Brain pericyte (primary cell): ENCODE measurements at regions not wholly inside any gene's neighbourhood (a gene's known extent, or its start where the extent isn't known, plus 50 kb on each side); places are given as distances from the start of the nearest gene placed in this dataset.
A peak's percentile ranks its signal among the peaks of the same experiment; 100 is the strongest.
"Not testable (repeated sequence)": the region's sequence is repeated elsewhere in the genome, so short reads cannot be mapped to it uniquely, and the experiment has no call there.

Experiments used
- DNase-seq: peaks from one replicate; pipeline ENCODE4 v3.0.0-alpha.2; 2012; ENCODE audit warnings: low read depth, low spot score

DNA sequence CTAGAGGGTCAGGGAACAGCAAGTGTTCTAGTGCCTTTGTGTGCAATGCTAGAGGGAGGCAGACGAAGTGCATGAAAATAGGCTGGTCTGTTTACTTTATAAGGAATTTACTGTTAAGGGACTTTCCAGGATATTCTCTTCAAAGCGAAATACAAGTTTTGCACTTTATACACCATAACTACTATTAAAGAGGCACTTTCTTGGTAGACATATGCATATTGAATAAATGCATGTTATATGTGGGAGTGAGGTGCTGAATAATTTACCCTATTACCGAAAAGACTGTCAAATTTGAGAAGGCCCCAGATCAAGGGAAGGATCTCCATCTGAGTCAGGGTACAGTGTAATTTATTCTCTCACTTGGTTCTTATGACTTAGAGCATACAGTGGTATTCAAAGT lies 310.5 kb downstream of the S1PR1 start:
- no peak for DNase-seq

DNA sequence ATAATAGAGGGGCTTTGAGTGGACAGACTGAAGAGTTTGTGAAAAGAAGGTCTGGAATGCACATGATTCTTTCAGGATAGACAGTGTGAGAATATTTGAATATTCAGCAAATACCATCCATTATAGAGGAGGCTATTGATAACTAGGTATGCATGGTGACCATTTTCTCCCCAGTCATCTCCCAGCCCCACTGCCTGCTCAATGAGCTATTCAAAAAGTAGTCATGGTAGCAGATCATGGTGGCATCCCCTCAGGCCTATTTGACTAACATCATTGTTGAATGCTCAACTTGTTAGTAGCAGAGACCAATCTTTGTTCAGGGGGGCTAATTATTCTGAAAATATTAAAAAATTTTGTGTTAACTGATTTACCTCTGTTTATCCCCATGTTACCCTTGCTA lies 311.6 kb downstream of the S1PR1 start:
- no peak for DNase-seq

DNA sequence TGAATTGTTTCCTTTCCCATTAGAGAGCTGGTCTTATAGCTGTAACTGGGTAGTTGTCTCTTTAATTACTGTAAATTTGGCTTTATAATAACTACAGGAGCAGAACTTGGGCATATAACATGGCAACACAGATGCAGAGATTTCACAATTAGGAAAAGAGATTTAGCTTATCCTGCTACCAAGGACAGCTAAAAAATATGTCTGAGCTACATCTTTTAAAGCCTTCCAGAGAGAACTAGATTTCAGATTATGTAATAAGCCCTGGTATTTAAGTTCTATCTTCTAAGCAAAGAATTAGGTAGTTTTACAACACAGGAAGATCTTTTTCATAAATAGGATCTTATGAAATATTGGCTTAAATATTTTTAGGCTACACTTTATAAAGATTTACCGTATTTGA lies 313.8 kb downstream of the S1PR1 start:
- no peak for DNase-seq

DNA sequence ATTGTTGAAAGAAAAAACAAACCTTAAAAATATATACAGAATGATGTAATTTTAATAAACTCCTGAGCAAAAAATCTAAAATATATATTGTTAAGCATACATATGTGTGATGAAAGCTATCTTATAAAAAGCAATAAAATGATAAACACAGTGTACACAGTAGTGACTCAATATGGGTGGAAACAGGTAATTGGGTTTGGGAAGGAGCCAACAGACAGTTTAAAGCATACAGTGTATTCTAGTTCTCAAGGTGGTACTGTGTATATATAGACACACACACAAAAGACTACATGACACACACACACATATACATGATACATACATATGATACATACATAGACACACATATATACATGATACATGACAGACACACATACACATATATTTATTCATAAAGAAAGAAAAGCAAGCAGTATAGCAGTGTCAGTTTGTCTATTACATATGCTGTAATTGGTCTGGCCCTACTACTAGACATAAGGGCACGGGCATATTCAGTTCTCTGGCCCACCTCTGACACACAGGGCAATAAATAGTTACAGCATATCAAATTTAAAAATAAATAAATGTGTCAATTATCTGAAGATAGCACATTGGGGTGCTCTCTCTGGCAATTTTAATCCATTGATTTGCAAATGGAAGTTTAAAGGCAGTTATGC lies 330.2 kb downstream of the S1PR1 start:
- no peak for DNase-seq

DNA sequence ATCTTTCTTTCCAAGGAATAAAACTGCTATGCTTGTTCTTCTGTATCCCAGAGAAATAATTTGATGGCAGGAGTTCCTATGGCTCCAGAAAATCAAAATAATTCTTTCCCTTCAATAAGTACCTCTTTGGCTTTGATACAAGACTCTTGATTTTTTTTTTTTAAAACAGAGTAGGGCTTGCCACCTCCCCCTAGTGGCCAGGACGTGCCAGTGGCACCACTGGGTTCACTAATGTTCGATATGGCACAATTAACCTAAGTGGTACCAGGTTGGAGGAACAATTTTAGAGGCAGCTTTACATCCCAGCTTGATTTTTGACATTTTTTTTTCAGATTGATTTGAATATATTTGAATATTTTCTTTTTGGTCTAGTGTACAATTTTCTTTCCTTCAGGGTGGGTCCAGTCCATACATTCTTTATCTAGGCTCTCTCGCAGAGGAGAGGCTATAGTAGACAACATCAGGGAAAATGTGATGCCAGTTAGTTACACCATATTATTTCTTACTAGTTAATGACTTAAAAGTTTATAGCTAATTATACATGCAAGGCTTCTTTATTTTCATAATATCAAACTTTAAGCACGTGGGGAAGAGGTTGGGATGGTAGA lies 330.9 kb downstream of the S1PR1 start:
- DNase-seq: no peak

DNA sequence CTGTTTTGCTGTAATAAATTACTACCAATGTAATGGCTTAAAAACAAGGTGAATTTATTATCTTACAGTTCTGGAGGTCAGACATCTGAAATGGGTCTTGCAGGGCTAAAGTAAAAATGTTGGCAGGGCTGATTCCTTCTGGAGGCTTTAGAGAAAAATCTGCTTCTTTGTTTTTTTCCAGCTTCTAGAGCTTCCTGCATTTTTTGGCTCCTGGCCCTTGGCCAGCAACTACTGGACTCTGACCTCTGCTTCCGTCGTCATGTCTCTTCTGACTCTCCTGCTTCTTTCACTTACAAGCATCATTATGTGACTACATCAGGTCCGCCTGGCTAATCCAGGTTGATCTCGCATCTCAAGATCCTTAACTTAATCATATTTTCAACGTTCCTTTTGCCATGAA lies 350.9 kb downstream of the S1PR1 start:
- peak; percentile 10 for DNase-seq

DNA sequence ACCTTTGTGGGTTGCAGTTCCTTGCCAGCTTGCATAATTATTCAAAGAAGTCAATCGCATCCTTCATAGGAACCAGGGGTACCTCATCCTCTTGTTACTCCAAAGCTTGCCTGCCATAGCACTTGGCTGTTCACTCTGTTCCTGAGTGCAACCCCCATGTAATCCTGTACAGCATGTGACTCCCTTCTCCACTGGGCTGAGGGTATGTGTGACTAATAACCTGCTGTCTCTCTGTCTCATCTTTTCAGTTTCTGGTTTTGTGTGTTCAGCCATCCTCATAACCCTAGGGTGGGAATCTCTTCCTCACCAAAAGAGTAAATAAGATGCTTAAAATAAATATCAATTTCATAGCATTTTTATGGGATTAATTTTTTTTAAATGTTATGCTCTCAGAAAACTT lies 351.9 kb downstream of the S1PR1 start:
- DNase-seq: no peak

DNA sequence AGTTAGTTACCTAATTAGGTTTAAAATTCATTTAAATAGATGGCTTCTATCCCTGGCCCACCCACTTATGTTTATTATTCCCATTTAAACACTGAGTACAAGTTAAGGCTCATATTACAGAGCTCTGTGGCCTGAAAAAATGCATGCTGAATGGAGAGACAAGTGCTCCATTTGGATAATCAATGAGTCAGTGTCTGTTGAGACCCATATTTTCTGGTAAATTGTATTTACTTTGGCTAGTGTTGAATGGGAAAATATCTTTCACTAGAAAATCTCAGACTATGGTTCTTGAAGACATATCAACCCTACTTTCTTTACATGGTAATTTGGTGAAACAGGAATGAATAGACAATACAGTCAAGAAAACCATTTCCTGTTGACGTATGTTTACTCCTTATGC lies 356.0 kb downstream of the S1PR1 start:
- no peak for DNase-seq

DNA sequence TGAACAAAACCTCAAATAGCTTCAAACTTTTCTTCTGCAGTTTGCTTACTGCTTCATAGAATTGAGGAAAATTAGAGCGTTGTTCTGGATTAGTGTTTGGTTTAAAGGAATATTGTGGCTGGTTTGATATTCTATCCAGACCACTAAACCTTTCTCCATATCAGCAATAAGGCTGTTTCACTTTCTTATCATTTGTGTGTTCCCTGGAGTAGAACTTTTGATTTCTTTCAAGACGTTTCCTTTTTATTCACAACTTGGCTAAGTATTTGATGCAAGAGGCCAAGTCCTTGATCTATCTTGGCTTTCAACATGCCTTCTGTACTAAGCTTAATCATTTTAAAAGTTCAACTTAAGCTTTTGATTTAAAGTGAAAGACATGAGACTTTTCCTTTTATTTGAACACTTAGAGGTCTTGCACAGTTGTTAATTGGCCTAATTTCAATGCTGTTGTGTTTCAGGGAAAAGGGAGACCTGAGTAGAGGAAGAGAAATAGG lies 359.1 kb downstream of the S1PR1 start:
- no peak for DNase-seq

DNA sequence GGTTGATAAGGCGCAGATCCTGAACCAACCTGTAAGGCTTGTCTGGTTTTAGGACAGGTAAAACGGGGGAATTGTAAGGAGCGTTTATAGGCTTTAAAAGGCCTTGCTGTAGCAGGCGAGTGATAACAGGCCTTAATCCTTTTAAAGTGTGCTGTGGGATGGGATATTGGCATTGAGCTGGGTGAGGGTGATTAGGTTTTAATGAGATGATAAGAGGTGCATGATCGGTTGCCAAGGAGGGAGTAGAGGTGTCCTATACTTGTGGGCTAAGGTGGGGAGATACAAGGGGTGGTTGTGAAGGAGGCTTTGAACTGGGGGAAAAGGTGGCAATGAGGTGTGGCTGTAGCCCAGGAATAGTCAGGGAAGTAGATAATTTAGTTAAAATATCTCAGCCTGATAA lies 363.8 kb downstream of the S1PR1 start:
- not testable (repeated sequence) for DNase-seq

DNA sequence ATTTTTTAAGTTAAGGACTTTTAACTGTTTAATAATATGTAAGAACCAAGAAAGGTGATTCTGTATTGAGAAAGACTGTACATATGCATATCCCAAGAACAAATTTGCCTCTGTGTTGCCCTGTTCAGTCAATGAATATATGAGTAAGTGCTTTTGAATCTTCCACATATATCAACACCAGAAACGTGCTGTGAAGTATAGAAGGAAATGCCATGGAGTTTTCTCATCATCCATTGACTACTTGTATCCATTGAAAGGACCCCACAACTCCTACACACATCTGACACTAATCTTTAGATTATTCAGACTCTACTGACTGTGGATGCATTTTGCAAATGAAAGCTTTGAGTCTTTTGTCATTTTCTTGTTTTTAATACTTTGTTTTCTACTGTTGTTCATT lies 366.9 kb downstream of the S1PR1 start:
- DNase-seq: no peak

DNA sequence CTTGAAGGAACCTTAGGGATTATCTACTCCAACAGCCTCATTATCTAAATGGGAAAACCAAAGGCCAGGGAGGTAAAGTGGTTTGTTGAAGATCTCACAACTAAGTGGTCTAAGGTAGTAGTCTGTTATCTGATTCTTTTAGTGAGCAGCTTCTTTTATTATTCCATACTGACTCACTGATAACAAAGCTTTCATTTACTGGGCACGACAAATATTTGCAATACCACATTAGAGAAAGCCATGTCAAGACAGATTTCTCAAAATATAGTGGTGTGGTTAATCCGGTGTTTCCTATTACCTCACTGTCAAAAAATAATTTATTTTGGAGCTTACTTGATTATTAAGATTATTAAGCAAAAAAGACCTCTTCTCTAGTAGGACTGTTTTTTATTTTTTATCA lies 369.1 kb downstream of the S1PR1 start:
- DNase-seq: no peak

DNA sequence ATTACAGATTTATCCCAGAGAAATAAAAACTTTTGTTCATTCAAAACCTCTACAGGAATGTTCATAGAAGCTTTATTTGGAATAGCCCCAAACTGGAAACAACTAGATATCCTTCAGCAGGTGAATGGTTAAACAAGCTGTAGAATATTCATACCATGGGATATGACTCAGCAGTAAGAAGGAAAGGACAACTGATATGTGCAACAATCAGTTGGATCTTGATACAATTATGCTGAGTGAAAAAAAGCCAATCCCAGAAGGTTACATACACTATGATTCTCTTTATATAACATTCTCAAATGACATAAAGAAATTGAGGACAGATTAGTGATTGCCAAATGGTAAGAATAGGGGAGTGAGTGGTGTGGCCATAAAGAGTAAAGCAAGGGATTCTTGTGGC lies 376.7 kb downstream of the S1PR1 start:
- DNase-seq: no peak

DNA sequence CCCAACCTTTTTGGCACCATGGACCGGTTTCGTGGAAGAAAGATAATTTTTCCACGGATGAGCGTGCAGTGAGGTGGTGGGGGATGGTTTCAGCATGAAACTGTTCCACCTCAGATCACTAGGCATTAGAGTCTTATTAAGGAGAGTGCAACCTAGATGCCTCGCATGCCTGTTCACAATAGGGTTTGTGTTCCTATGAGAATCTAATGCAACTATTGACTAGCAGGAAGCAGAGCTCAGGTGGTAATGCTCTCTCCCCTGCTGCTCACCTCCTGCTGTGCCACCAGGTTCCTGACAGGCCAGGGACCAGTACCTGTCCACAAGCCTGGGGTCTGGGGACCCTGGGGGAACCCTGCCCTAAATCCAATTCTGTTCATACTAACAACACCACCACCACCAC lies 377.8 kb downstream of the OLFM3 start:
- DNase-seq: no peak

DNA sequence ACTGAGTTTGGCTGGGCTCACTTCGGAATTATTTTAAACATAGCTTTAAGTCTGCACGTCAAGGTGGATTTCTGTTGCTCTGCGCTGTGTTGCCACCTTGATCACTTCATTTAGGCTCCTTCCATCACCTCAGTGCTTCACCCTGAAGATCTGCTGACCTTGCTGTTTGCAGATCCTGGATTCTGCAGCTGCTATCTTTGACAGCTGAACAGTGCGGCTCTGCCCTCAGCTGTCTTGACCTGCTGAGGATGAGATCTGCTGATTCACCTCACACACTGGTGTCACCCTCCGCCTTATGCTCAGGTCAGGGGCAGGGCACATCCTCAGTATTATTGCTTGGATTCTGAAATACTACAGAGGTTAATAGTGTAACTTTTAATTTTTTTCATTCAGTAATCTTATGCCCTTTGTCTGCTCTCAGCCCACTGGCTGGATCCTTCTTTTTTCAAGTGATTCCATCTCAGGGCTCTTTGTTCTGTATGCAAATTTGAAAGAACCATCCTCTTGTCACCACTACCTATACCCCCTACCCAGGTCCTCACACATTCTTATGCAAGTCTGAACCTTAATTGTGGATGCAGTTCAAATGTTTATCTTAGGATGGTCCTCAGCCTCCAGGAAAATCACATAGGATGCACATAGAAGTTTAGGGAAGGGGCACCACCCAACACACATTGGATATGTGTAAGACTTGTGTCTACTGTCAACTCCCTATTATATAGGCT lies 364.0 kb downstream of the OLFM3 start:
- no peak for DNase-seq

DNA sequence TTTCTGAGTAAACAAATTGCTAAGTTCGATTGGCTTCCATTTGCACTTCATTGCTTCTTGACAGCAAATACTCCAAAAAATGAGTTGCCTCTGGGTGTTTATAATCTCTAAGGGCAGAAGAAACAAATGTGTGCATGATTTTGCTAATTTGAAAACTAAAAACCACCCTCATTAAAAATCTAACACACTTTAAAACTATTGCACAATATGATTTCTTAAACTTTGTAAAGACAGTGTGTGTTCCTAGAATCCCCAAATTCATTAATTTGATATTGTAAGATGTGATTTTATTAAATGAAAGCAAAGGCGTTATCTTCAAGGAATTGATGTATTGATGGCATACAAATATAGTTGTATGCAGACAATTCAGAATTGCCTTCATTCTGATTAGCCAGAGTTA lies 350.9 kb downstream of the OLFM3 start:
- no peak for DNase-seq

DNA sequence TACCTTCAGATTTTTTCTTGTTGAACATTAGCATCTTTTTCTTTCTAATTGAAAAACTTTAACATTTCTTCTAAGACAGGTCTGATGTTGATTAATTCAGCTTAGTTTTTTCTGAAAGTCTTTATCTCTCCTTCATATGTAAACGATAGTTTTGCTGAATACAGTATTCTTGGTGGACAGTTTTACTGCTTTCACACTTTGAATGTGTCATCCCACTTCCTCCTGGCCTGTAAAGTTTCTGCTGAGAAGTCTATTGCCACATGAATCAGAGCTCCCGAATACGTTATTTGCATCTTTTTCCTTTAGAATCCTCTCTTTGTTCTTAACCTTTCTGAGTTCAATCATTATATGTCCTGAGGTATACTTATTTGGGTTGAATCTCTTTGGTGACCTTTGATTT lies 344.2 kb downstream of the OLFM3 start:
- DNase-seq: no peak

DNA sequence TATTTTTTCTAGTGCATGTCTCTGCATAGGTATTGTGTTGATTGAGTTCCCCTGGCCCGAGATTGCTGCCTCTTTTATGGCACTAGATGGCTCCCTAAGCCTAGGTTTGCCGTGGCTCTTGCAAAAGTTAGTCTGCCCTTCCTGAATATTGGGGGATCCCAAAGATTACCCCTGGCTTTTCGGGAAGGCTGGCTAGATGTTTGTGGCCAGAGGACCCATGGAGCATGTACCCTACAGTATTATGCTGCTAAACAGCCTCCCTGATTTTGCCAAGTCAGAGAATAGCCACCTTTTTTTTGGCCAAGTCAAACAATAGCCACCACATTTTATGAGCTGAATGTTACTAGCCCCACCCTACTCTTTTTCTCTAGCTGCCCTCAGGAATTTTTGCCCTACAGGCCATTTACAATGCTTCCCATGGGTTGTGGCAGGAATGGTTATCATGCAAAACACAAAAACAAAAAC lies 343.2 kb downstream of the OLFM3 start:
- DNase-seq: no peak

DNA sequence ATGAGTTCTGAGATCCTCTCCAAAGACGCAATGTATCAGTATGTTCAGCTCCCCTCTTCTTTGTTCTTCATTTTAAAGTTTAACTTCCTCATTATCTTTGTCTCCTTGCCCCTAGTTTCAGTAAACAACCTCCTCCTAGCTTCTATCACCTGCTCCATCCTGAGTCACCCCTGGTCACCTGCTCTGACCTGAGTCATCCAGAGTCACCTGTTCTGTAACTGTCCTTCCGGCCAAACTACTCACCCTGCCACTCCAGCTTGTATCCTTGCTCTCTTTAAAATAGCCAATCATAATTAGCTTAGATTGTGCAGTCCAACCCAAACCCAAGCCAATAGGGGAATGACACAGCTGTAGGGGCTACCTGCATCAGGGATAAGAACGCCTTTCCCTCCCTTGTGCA lies 332.0 kb downstream of the OLFM3 start:
- DNase-seq: no peak

DNA sequence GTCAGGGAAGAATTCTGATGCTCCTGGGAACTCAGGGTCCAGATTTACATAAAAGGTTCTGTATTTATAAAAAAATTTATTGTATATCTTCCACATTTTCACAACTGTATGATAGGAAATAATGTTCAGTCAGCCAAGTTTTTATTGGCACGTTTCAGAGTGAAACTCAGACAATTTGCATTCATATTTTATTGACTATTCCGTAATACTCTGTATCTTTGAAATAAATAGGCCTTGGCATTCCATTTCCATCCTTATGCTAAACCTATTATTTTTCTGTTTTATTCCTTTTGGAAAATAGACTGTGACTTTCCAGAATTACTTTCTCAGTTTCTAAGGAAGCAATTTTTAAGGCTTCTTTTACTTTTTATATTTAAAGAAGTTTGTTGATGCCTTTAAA lies 329.0 kb downstream of the OLFM3 start:
- no peak for DNase-seq

DNA sequence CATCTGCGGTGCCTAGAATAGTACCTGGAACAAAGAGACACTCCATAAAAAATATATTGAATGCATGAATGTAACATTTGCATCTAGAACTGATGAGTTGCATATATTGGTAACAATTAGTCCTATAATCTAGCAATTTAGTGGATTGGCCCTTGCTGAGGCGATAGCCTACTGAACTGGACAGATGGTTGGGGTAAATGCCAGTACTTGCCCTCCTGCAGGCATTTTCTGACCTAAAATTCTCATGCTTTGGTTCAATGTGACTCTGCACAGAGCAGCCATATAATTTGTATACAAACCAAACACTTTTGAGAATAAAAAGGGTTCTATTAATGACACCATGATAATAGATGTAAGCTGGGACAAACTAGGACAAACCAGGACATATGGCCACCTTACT lies 313.6 kb downstream of the OLFM3 start:
- no peak for DNase-seq

DNA sequence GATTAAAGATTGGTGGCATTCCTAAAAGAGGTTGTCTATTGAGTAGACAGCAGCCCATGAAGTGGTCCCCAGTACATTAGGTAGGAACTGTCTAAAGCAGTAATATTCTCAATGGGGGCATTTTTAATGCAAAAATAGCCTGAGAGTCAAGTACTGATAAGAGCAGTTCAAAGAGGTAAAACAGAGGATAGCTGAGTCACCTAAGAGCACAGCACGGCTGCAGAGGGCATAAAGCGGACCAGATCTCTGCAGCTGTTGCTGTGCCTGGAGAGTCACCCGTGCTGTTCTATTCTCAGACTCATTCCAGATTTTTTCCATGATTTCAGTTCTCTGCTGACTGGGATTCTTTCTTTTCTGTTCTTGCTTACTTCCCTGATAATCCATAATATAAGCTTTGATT lies 313.2 kb downstream of the OLFM3 start:
- DNase-seq: no peak

DNA sequence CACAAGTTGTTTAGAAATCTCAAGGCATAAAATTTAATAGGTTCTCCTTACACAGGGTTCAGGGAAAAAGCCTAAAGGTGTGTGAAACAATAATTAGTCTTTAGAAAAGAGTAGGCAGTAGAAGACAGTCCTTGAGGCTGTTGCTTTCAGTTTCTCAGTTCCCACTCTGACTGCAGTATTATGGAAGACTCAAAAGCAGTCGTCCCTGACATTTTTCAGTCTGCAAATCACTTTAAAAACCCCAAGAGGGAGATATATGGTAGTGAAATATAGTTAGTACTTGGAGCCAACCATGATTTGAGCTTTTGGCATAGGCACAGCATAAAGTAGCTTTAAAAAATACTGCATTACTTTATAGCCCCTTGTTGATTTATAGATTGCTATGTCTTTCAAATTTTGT lies 299.7 kb downstream of the OLFM3 start:
- no peak for DNase-seq
